GM23338 (cell line): ENCODE measurements at regions not wholly inside any gene's neighbourhood (a gene's known extent, or its start where the extent isn't known, plus 50 kb on each side); places are given as distances from the start of the nearest gene placed in this dataset.

ENCODE experiments used
- CREB1 ChIP-seq: fragments of 250-450 bp; sonication (Bioruptor Pico); IDR thresholded peaks from 2 replicates; pipeline ENCODE4 v1.5.0; 2020; ENCODE audit warnings: low read depth, mild to moderate bottlenecking, moderate library complexity
- CTCF ChIP-seq, 2 experiments: fragments of 200-600 bp in 1 of 2; sonication (generic) in 1 of 2; conservative IDR thresholded peaks; 2 replicates each; pipeline versions ENCODE4 v1.5.1 to v1.6.1; 2016 to 2017; ENCODE audit warnings: antibody characterized with exemption in 2 of 2, low read depth in 2 of 2, mild to moderate bottlenecking in 2 of 2, moderate library complexity in 1 of 2
- EZH2 ChIP-seq: fragments of 200-600 bp; sonication (generic); IDR thresholded peaks from one replicate; pipeline ENCODE4 v1.8.0; 2017; ENCODE audit warnings: antibody characterized with exemption, mild to moderate bottlenecking, low read depth; ENCODE audit not compliant: unreplicated experiment
- POLR2AphosphoS5 ChIP-seq: IDR thresholded peaks from 2 replicates; pipeline ENCODE4 v1.6.1; 2016; ENCODE audit warnings: antibody characterized with exemption, low read depth
- REST ChIP-seq: IDR thresholded peaks from one replicate; pipeline ENCODE4 v1.6.1; 2018; ENCODE audit warnings: antibody characterized with exemption; ENCODE audit not compliant: unreplicated experiment

- TF ChIP-seq CTCF (conservative IDR thresholded peaks at IDR 0.05; ENCODE audit: low read depth in 2 of 2): no peak
- TF ChIP-seq EZH2: no peak
- no peak for TF ChIP-seq REST
- no peak for TF ChIP-seq POLR2AphosphoS5
- TF ChIP-seq CREB1 (CRISPR knock-in tag): no peak
These were observed 353.2 kb upstream of the CWC22 start for GRCh38 chr2:180360283-180360618.
